ENCODE measurements at regions not wholly inside any gene's neighbourhood (a gene's known extent, or its start where the extent isn't known, plus 50 kb on each side); places are given as distances from the start of the nearest gene placed in this dataset.

DNA sequence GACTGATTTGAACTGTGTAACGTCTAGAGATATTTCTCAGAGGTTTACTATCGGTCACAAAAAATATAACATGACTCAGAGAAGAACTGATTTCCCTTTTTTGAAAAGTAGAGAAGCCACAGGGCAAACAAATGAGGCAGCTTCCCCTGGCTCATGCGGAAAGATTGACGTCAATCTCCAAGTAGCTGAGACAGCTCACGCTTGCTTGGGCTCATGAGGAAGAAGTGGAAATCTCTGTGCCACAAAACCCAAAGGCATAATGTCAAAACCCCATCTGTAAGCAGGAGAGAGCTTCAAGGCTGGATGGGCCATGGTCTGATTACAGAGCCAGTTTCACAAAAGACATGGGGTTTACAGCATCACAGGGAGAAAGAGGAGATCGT lies 188.1 kb downstream of the ARL4C start:
- TF ChIP-seq CTCF (IDR thresholded peaks at IDR 0.05 in 2 of 3, conservative IDR thresholded peaks at IDR 0.05 in 1 of 3; ENCODE audit: borderline replicate concordance in 1 of 3, insufficient read depth in 1 of 3, low read depth in 2 of 3, low read length in 2 of 3) (no peak), POLR2AphosphoS5 (IDR thresholded peaks at IDR 0.05; ENCODE audit: low read depth, low read length) (no peak), CEBPB (IDR thresholded peaks at IDR 0.05; ENCODE audit: low read depth) (no peak), TCF7L2 (IDR thresholded peaks at IDR 0.05; ENCODE audit: borderline replicate concordance, extremely low read depth, insufficient read depth, insufficient read length) (no peak), ZBTB33 (IDR thresholded peaks at IDR 0.05; ENCODE audit: extremely low read depth, insufficient replicate concordance, low read length) (no peak), CBX3 (IDR thresholded peaks at IDR 0.05; ENCODE audit: low read depth) (no peak), REST (IDR thresholded peaks at IDR 0.05; ENCODE audit: low read depth) (no peak), POLR2A (IDR thresholded peaks at IDR 0.05; ENCODE audit: borderline replicate concordance, extremely low read depth, insufficient read depth, insufficient read length) (no peak), EZH2phosphoT487 (IDR thresholded peaks at IDR 0.05; ENCODE audit: borderline replicate concordance) (no peak), SIN3A (IDR thresholded peaks at IDR 0.05; ENCODE audit: low read depth) (no peak), ZNF274 (IDR thresholded peaks at IDR 0.05; ENCODE audit: low read depth, low read length) (no peak), EZH2 (IDR thresholded peaks at IDR 0.05) (no peak)

Measured in HCT116 (cell line).